PC-9 (cell line): ENCODE measurements at regions not wholly inside any gene's neighbourhood (a gene's known extent, or its start where the extent isn't known, plus 50 kb on each side); places are given as distances from the start of the nearest gene placed in this dataset.

Source experiments
- CTCF ChIP-seq: fragments of 200-600 bp; sonication (generic); conservative IDR thresholded peaks from 2 replicates; pipeline ENCODE4 v1.6.1; 2017; ENCODE audit warnings: mixed run types, antibody characterized with exemption, mild to moderate bottlenecking, moderate library complexity
- EZH2 ChIP-seq: fragments of 200-600 bp; sonication (generic); IDR thresholded peaks from 2 replicates; pipeline ENCODE4 v1.8.0; 2017; ENCODE audit warnings: antibody characterized with exemption, low read depth

GRCh38 chr12:23217667-23218066 is 592.7 kb downstream of the ETNK1 start:
- TF ChIP-seq CTCF (no peak), EZH2 (no peak)
